ENCODE measurements at regions not wholly inside any gene's neighbourhood (a gene's known extent, or its start where the extent isn't known, plus 50 kb on each side); places are given as distances from the start of the nearest gene placed in this dataset.

GRCh38 chr14:98204139-98204538, 1067.9 kb downstream of the BCL11B start:
- Histone ChIP-seq H3K4ac (ENCODE audit: low read length) (no peak overlapping the region), H2BK12ac (ENCODE audit: low read length) (no peak overlapping the region), H2BK120ac (ENCODE audit: low read depth, low read length) (no peak overlapping the region), H2AK5ac (ENCODE audit: low read depth, low read length) (no peak overlapping the region), H3K4me1 (ENCODE audit: control insufficient read depth in 2 of 2, insufficient read depth in 1 of 2, low read depth in 1 of 2, low read length in 2 of 2) (peaks cover 0 to 6% of the 10 kb centered on the region in 2 donors), H3K27me3 (ENCODE audit: control insufficient read depth in 3 of 3, insufficient read depth in 3 of 3, low read depth in 1 of 3, low read length in 3 of 3) (no peaks in the 10 kb centered on the region), H3K14ac (ENCODE audit: low read length) (no peak overlapping the region), H4K91ac (ENCODE audit: low read depth, low read length, poor library complexity) (peak overlapping the region; percentile 31), H3K9me3 (replicated peaks in 1 of 2; ENCODE audit: control insufficient read depth in 2 of 2, insufficient read depth in 1 of 2, low read depth in 1 of 2, low read length in 2 of 2) (no peaks in the 10 kb centered on the region), H3K9ac (ENCODE audit: low read depth, low read length, poor library complexity) (no peak overlapping the region), H3K36me3 (replicated peaks in 1 of 2; ENCODE audit: control insufficient read depth in 2 of 2, insufficient read depth in 2 of 2, low read length in 2 of 2) (no peaks in the 10 kb centered on the region), H2BK5ac (ENCODE audit: low read length) (no peak overlapping the region), H4K8ac (ENCODE audit: low read depth, low read length) (no peak overlapping the region), H3K79me1 (ENCODE audit: low read depth, low read length) (no peaks in the 10 kb centered on the region), H2AFZ (ENCODE audit: low read length) (no peak overlapping the region), H3K4me2 (ENCODE audit: insufficient read depth, low read length, poor library complexity, severe bottlenecking) (no peak overlapping the region), H2BK15ac (ENCODE audit: low read length) (no peak overlapping the region), H3K23ac (ENCODE audit: low read depth, low read length, poor library complexity) (no peak overlapping the region), H3K18ac (ENCODE audit: low read length) (peak overlapping the region; percentile 83), H3K4me3 (ENCODE audit: low read length in 2 of 2) (no peak overlapping the region), H3K27ac (replicated peaks; ENCODE audit: low read length) (no peak overlapping the region)
- no CpG with 5 or more reads among the region's 3 CpGs for WGBS, 2 donors (ENCODE audit: extremely low coverage in 2 of 2, insufficient read length in 2 of 2, insufficient replicate concordance in 1 of 2)
- DNase-seq (ENCODE audit: low spot score), result no peak

- H4K91ac ChIP-seq (ENCODE audit: low read depth, low read length, poor library complexity), result no peak overlapping the region
- no peak overlapping the region for H2BK15ac ChIP-seq (ENCODE audit: low read length)
- WGBS, 2 donors (ENCODE audit: extremely low coverage in 2 of 2, insufficient read length in 2 of 2, insufficient replicate concordance in 1 of 2), result no CpG with 5 or more reads among the region's 10 CpGs
Measured at GRCh38 chr14:98207415-98207814, 1064.6 kb downstream of the BCL11B start.

GRCh38 chr14:98208211-98208611, 1063.8 kb downstream of the BCL11B start:
- Histone ChIP-seq H3K27me3 (ENCODE audit: control insufficient read depth in 3 of 3, insufficient read depth in 3 of 3, low read depth in 1 of 3, low read length in 3 of 3) (no peaks in the 10 kb centered on the region), H3K27ac (replicated peaks; ENCODE audit: low read length) (no peak overlapping the region), H4K8ac (ENCODE audit: low read depth, low read length) (no peak overlapping the region), H3K9ac (ENCODE audit: low read depth, low read length, poor library complexity) (no peak overlapping the region), H2BK120ac (ENCODE audit: low read depth, low read length) (no peak overlapping the region), H2BK5ac (ENCODE audit: low read length) (no peak overlapping the region), H3K4me1 (ENCODE audit: control insufficient read depth in 2 of 2, insufficient read depth in 1 of 2, low read depth in 1 of 2, low read length in 2 of 2) (peaks cover 0 to 6% of the 10 kb centered on the region in 2 donors), H3K36me3 (replicated peaks in 1 of 2; ENCODE audit: control insufficient read depth in 2 of 2, insufficient read depth in 2 of 2, low read length in 2 of 2) (no peaks in the 10 kb centered on the region), H2BK15ac (ENCODE audit: low read length) (no peak overlapping the region), H3K79me1 (ENCODE audit: low read depth, low read length) (no peaks in the 10 kb centered on the region), H2AFZ (ENCODE audit: low read length) (no peak overlapping the region), H3K14ac (ENCODE audit: low read length) (no peak overlapping the region), H3K4me2 (ENCODE audit: insufficient read depth, low read length, poor library complexity, severe bottlenecking) (no peak overlapping the region), H3K18ac (ENCODE audit: low read length) (no peak overlapping the region), H3K23ac (ENCODE audit: low read depth, low read length, poor library complexity) (no peak overlapping the region), H2AK5ac (ENCODE audit: low read depth, low read length) (no peak overlapping the region), H3K9me3 (replicated peaks in 1 of 2; ENCODE audit: control insufficient read depth in 2 of 2, insufficient read depth in 1 of 2, low read depth in 1 of 2, low read length in 2 of 2) (no peaks in the 10 kb centered on the region), H2BK12ac (ENCODE audit: low read length) (no peak overlapping the region), H4K91ac (ENCODE audit: low read depth, low read length, poor library complexity) (no peak overlapping the region), H3K4me3 (ENCODE audit: low read length in 2 of 2) (no peak overlapping the region), H3K4ac (ENCODE audit: low read length) (no peak overlapping the region)
- no peak for DNase-seq (ENCODE audit: low spot score)

More at GRCh38 chr14:98207415-98207814, 1064.6 kb downstream of the BCL11B start:
- no peak overlapping the region for H2BK5ac ChIP-seq (ENCODE audit: low read length)
- no peaks in the 10 kb centered on the region for H3K9me3 ChIP-seq (replicated peaks in 1 of 2; ENCODE audit: control insufficient read depth in 2 of 2, insufficient read depth in 1 of 2, low read depth in 1 of 2, low read length in 2 of 2)
- H3K9ac ChIP-seq (ENCODE audit: low read depth, low read length, poor library complexity), result no peak overlapping the region
- peaks cover 0 to 6% of the 10 kb centered on the region in 2 donors for H3K4me1 ChIP-seq (ENCODE audit: control insufficient read depth in 2 of 2, insufficient read depth in 1 of 2, low read depth in 1 of 2, low read length in 2 of 2)
- DNase-seq (ENCODE audit: low spot score), result no peak
- no peak overlapping the region for H3K23ac ChIP-seq (ENCODE audit: low read depth, low read length, poor library complexity)
- H3K27me3 ChIP-seq (ENCODE audit: control insufficient read depth in 3 of 3, insufficient read depth in 3 of 3, low read depth in 1 of 3, low read length in 3 of 3), result no peaks in the 10 kb centered on the region
- no peak overlapping the region for H3K4me2 ChIP-seq (ENCODE audit: insufficient read depth, low read length, poor library complexity, severe bottlenecking)
- H3K4ac ChIP-seq (ENCODE audit: low read length), result no peak overlapping the region
- H3K27ac ChIP-seq (replicated peaks; ENCODE audit: low read length), result no peak overlapping the region
- H4K8ac ChIP-seq (ENCODE audit: low read depth, low read length), result no peak overlapping the region
- H2AK5ac ChIP-seq (ENCODE audit: low read depth, low read length), result no peak overlapping the region
- no peaks in the 10 kb centered on the region for H3K36me3 ChIP-seq (replicated peaks in 1 of 2; ENCODE audit: control insufficient read depth in 2 of 2, insufficient read depth in 2 of 2, low read length in 2 of 2)
- no peak overlapping the region for H2BK120ac ChIP-seq (ENCODE audit: low read depth, low read length)
- no peaks in the 10 kb centered on the region for H3K79me1 ChIP-seq (ENCODE audit: low read depth, low read length)
- H2BK12ac ChIP-seq (ENCODE audit: low read length), result peak overlapping the region; percentile 33
- no peak overlapping the region for H3K4me3 ChIP-seq (ENCODE audit: low read length in 2 of 2)
- peak overlapping the region; percentile 44 for H3K18ac ChIP-seq (ENCODE audit: low read length)
- H3K14ac ChIP-seq (ENCODE audit: low read length), result no peak overlapping the region
- H2AFZ ChIP-seq (ENCODE audit: low read length), result no peak overlapping the region

- Histone ChIP-seq H2BK5ac (ENCODE audit: low read length) (no peak overlapping the region), H3K4me2 (ENCODE audit: insufficient read depth, low read length, poor library complexity, severe bottlenecking) (no peak overlapping the region), H2BK12ac (ENCODE audit: low read length) (no peak overlapping the region), H3K4me1 (ENCODE audit: control insufficient read depth in 2 of 2, insufficient read depth in 1 of 2, low read depth in 1 of 2, low read length in 2 of 2) (peaks cover 0 to 6% of the 10 kb centered on the region in 2 donors), H4K91ac (ENCODE audit: low read depth, low read length, poor library complexity) (no peak overlapping the region), H3K9me3 (replicated peaks in 1 of 2; ENCODE audit: control insufficient read depth in 2 of 2, insufficient read depth in 1 of 2, low read depth in 1 of 2, low read length in 2 of 2) (no peaks in the 10 kb centered on the region), H3K79me1 (ENCODE audit: low read depth, low read length) (no peaks in the 10 kb centered on the region), H2BK15ac (ENCODE audit: low read length) (no peak overlapping the region), H3K36me3 (replicated peaks in 1 of 2; ENCODE audit: control insufficient read depth in 2 of 2, insufficient read depth in 2 of 2, low read length in 2 of 2) (no peaks in the 10 kb centered on the region), H4K8ac (ENCODE audit: low read depth, low read length) (no peak overlapping the region), H3K4me3 (ENCODE audit: low read length in 2 of 2) (no peak overlapping the region), H3K23ac (ENCODE audit: low read depth, low read length, poor library complexity) (no peak overlapping the region), H2AFZ (ENCODE audit: low read length) (no peak overlapping the region), H3K9ac (ENCODE audit: low read depth, low read length, poor library complexity) (no peak overlapping the region), H3K4ac (ENCODE audit: low read length) (no peak overlapping the region), H3K18ac (ENCODE audit: low read length) (no peak overlapping the region), H2AK5ac (ENCODE audit: low read depth, low read length) (no peak overlapping the region), H2BK120ac (ENCODE audit: low read depth, low read length) (no peak overlapping the region), H3K27me3 (ENCODE audit: control insufficient read depth in 3 of 3, insufficient read depth in 3 of 3, low read depth in 1 of 3, low read length in 3 of 3) (no peaks in the 10 kb centered on the region), H3K14ac (ENCODE audit: low read length) (no peak overlapping the region), H3K27ac (replicated peaks; ENCODE audit: low read length) (no peak overlapping the region)
- DNase-seq (ENCODE audit: low spot score), result no peak
- WGBS, 2 donors (ENCODE audit: extremely low coverage in 2 of 2, insufficient read length in 2 of 2, insufficient replicate concordance in 1 of 2), result no CpG with 5 or more reads among the region's 4 CpGs
Measured at GRCh38 chr14:98208943-98209342, 1063.1 kb downstream of the BCL11B start.
